Activated naive CD4-positive, alpha-beta T cell treated with anti-CD3 and anti-CD28 coated beads for 36 hours (primary cell): ENCODE measurements at regions not wholly inside any gene's neighbourhood (a gene's known extent, or its start where the extent isn't known, plus 50 kb on each side); places are given as distances from the start of the nearest gene placed in this dataset.

Experiments used
- CTCF ChIA-PET: fragments of 350-600 bp; sonication (Branson Sonifier 250); formaldehyde crosslinking; loops from one replicate; lab custom pipeline; 2021; ENCODE audit warnings: antibody characterized with exemption; lab: Charles Lee
- DNase-seq: peaks from one replicate; pipeline ENCODE4 v3.0.0-alpha.2; 2020
- H3K27ac Mint-ChIP-seq: one replicate; pipeline ENCODE4 v1.8.0; 2021; ENCODE audit warnings: mild to moderate bottlenecking, mixed read lengths
- H3K27me3 Mint-ChIP-seq: one replicate; pipeline ENCODE4 v1.8.0; 2021; ENCODE audit warnings: low read depth, mixed read lengths
- H3K36me3 Mint-ChIP-seq: one replicate; pipeline ENCODE4 v1.8.0; 2021; ENCODE audit warnings: low read depth, mixed read lengths
- H3K4me1 Mint-ChIP-seq: one replicate; pipeline ENCODE4 v1.8.0; 2021; ENCODE audit warnings: low read depth, mixed read lengths
- H3K4me3 Mint-ChIP-seq: one replicate; pipeline ENCODE4 v1.8.0; 2021; ENCODE audit warnings: mild to moderate bottlenecking, moderate library complexity, mixed read lengths
- H3K9me3 Mint-ChIP-seq: one replicate; pipeline ENCODE4 v1.8.0; 2021; ENCODE audit warnings: mixed read lengths
- intact Hi-C: fragments of 100-400 bp; cut with micrococcal nuclease; formaldehyde crosslinking; loops from one replicate; pipeline ENCODE4 v1.15.1; 2023

DNA sequence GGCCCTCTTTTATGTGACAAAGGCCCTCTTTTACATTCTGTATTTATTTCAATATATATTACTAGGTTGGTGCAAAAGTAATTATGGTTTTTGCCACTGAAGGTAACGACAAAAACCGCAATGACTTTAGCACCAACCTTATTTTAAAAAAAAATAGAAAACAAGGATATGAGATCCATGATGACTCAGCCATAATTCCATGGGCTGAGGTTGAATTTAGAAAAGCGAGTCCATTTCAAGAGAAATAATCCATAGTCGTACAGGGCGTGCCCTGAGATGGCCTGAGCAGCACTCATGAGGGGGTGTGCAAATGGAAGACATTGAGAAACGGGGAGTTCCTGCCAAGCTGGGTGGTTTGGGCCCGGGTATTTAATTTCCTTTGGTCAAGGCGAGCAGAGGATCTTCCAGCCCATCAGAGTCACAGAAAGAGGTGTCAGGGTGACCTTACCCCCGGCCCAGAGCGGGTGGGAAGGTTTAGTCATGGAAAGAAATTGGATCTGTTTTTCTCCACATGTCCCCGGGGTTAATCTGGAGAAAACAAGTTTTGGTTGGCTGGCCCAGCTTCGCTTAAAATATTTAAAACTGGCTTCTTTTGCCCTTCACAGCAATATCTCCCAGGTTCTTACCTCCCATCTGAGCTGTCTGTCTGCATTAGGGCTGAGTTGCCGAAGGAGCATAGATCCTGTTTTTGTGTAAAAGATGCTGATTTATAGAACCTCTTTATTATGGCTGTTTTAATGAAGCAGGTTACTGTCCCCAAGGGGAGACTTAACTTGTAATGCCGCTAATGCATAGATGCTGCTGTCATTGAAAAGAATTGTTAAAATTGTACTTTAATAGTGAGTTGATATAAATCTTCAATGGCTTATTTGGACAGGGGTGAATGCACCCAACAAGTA is 255.6 kb downstream of the PREX1 start:
- H3K36me3 Mint-ChIP-seq = no peaks in the 10 kb centered on the region
- no peak overlapping the region for H3K27ac Mint-ChIP-seq
- DNase-seq = no peak
- H3K9me3 Mint-ChIP-seq = no peaks in the 10 kb centered on the region
- H3K4me1 Mint-ChIP-seq = no peaks in the 10 kb centered on the region
- no peaks in the 10 kb centered on the region for H3K27me3 Mint-ChIP-seq
- intact Hi-C loops = no loop called here
- CTCF ChIA-PET = interaction anchor here (0.9 kb wide), 1 partner anchor 8 kb away, joined by 3 read pairs; no protein-coding TSS in a partner anchor
- no peak overlapping the region for H3K4me3 Mint-ChIP-seq

DNA sequence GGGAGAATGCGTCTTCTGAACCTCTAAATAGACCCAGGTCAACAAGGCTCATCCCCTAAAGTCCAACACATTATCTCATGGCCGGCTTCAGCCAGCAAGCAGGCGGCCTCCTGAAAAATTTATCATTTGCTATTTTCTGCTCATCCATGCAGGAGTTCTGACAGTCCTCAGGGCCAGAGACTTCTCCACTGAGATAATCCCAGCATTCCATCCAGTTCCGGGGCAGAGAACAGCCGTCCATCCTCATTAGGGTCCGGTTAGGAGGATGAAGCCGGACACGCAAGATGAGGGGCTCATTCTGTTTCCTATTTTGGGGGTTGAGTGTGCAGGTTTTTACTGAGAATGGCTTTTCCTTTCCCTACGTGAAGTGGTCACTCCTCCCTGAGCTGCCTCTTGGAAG is 258.1 kb downstream of the PREX1 start:
- no peaks in the 10 kb centered on the region for H3K36me3 Mint-ChIP-seq
- H3K27ac Mint-ChIP-seq = no peak overlapping the region
- intact Hi-C loops = no loop called here
- no peak overlapping the region for H3K4me3 Mint-ChIP-seq
- H3K9me3 Mint-ChIP-seq = no peaks in the 10 kb centered on the region
- CTCF ChIA-PET = interaction anchor here (1.4 kb wide), 1 partner anchor 51 kb away, joined by 6 read pairs; no protein-coding TSS in a partner anchor
- peaks cover 5% of the 10 kb centered on the region for H3K27me3 Mint-ChIP-seq
- DNase-seq = no peak
- no peaks in the 10 kb centered on the region for H3K4me1 Mint-ChIP-seq

- intact Hi-C loops = no loop called here
- Mint-ChIP-seq H3K27ac (no peak overlapping the region), H3K36me3 (no peaks in the 10 kb centered on the region), H3K27me3 (peaks cover 5% of the 10 kb centered on the region), H3K4me1 (no peaks in the 10 kb centered on the region), H3K9me3 (no peaks in the 10 kb centered on the region), H3K4me3 (no peak overlapping the region)
- CTCF ChIA-PET = no interaction called here
- DNase-seq = no peak
These were observed 259.3 kb downstream of the PREX1 start for GRCh38 chr20:48568520-48568919.

DNA sequence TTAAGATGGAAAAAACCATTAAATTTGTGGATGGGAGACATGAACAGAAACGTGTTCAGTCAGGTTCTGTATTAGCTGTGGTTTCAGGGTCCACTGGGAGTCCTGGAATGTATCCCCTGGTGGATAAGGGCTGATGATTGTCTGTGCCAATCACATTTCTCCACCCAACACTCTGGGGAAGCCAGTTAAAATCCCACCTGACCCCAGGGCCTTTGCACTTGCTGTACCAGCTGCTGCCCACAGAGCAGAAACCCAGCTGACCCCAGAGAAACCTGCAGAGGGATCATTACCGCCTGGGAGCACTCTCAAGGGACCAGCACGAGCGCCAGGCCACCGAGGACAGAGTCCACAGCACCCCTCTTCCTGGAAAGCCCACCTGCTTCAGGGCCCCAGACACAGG is 260.7 kb downstream of the PREX1 start:
- Mint-ChIP-seq H3K4me3 (no peak overlapping the region), H3K9me3 (no peaks in the 10 kb centered on the region), H3K36me3 (no peaks in the 10 kb centered on the region), H3K27ac (no peak overlapping the region), H3K27me3 (peaks cover 5% of the 10 kb centered on the region), H3K4me1 (no peaks in the 10 kb centered on the region)
- CTCF ChIA-PET = no interaction called here
- intact Hi-C loops = no loop called here
- DNase-seq = no peak

DNA sequence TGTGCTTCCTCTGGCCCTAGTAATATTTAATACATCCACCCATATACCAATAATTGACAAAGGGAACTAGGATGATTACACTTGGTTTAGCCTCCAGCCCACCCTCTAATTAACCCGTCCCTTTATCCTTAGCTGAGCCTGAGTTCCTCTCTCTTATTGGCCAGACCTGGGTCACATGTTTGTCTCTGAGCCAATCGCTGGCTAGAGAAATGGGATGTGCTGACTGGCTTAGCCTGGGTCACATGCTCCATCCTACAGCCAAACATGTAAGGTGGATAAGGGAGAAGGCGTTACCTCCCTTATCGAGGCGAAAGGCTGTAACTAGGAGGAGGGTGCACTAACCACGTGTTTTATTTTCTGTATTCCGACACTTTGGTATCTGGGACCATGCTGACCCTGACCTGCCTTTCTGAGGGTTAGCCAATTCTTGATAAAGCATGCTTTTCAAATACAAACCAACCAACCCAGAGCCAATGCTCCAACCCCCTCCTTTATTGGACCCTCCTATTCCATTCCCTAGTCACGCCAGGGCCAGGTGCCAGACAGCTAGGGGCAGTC is 262.7 kb downstream of the PREX1 start:
- DNase-seq = no peak
- Mint-ChIP-seq H3K9me3 (no peaks in the 10 kb centered on the region), H3K27ac (no peak overlapping the region), H3K4me1 (no peaks in the 10 kb centered on the region), H3K36me3 (no peaks in the 10 kb centered on the region), H3K27me3 (peaks cover 5% of the 10 kb centered on the region), H3K4me3 (no peak overlapping the region)
- intact Hi-C loops = no loop called here
- CTCF ChIA-PET = no interaction called here

GRCh38 chr20:48563191-48563870 is 264.5 kb downstream of the PREX1 start:
- no peak overlapping the region for H3K27ac Mint-ChIP-seq
- intact Hi-C loops = no loop called here
- no peaks in the 10 kb centered on the region for H3K4me1 Mint-ChIP-seq
- H3K9me3 Mint-ChIP-seq = no peaks in the 10 kb centered on the region
- CTCF ChIA-PET = interaction anchor here (0.8 to 1.7 kb wide), 2 partner anchors 9 to 57 kb away, joined by 3 to 7 read pairs; no protein-coding TSS in a partner anchor
- peaks cover 5% of the 10 kb centered on the region for H3K27me3 Mint-ChIP-seq
- H3K36me3 Mint-ChIP-seq = no peaks in the 10 kb centered on the region
- DNase-seq = no peak
- H3K4me3 Mint-ChIP-seq = no peak overlapping the region

- H3K36me3 Mint-ChIP-seq = no peaks in the 10 kb centered on the region
- DNase-seq = no peak
- H3K4me3 Mint-ChIP-seq = no peak overlapping the region
- H3K4me1 Mint-ChIP-seq = no peaks in the 10 kb centered on the region
- CTCF ChIA-PET = interaction anchor here (1.7 kb wide), 1 partner anchor 58 kb away, joined by 7 read pairs; no protein-coding TSS in a partner anchor
- H3K27ac Mint-ChIP-seq = no peak overlapping the region
- H3K9me3 Mint-ChIP-seq = no peaks in the 10 kb centered on the region
- intact Hi-C loops = no loop called here
- peaks cover 5% of the 10 kb centered on the region for H3K27me3 Mint-ChIP-seq
These were observed 265.1 kb downstream of the PREX1 start for GRCh38 chr20:48562586-48563116.

GRCh38 chr20:48558906-48559305 is 268.9 kb downstream of the PREX1 start:
- CTCF ChIA-PET = no interaction called here
- intact Hi-C loops = no loop called here
- no peaks in the 10 kb centered on the region for H3K27me3 Mint-ChIP-seq
- DNase-seq = no peak
- H3K27ac Mint-ChIP-seq = no peak overlapping the region
- no peaks in the 10 kb centered on the region for H3K36me3 Mint-ChIP-seq
- H3K4me3 Mint-ChIP-seq = no peak overlapping the region
- no peaks in the 10 kb centered on the region for H3K9me3 Mint-ChIP-seq
- H3K4me1 Mint-ChIP-seq = no peaks in the 10 kb centered on the region

DNA sequence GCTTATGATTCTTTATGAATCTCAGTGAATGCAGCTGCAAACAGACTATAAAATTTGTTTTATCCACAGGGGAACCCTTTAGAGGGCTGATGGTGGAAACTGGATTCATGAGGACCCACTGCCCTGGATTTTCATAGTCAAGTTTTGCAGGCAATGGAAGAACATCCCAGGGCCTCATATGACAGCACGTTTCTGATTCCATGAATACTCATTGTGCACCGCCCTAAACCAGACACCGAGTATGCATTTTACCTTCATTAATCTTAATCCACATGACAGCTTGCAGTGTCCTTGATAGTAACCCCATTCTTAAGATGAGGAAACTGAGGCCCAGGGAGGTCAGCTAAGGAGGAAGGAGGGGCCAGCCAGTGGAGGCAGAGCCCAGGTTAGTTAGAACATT is 270.4 kb downstream of the PREX1 start:
- Mint-ChIP-seq H3K27me3 (no peaks in the 10 kb centered on the region), H3K9me3 (no peaks in the 10 kb centered on the region), H3K4me3 (no peak overlapping the region), H3K36me3 (no peaks in the 10 kb centered on the region), H3K4me1 (no peaks in the 10 kb centered on the region), H3K27ac (no peak overlapping the region)
- CTCF ChIA-PET = no interaction called here
- intact Hi-C loops = no loop called here
- no peak for DNase-seq

- Mint-ChIP-seq H3K4me3 (no peak overlapping the region), H3K27me3 (no peaks in the 10 kb centered on the region), H3K4me1 (no peaks in the 10 kb centered on the region), H3K36me3 (no peaks in the 10 kb centered on the region), H3K27ac (no peak overlapping the region), H3K9me3 (no peaks in the 10 kb centered on the region)
- DNase-seq = no peak
- intact Hi-C loops = no loop called here
- CTCF ChIA-PET = no interaction called here
These were observed 270.8 kb downstream of the PREX1 start for GRCh38 chr20:48556956-48557355.

- intact Hi-C loops = no loop called here
- no peaks in the 10 kb centered on the region for H3K36me3 Mint-ChIP-seq
- no peak overlapping the region for H3K27ac Mint-ChIP-seq
- no peaks in the 10 kb centered on the region for H3K9me3 Mint-ChIP-seq
- H3K4me1 Mint-ChIP-seq = no peaks in the 10 kb centered on the region
- CTCF ChIA-PET = interaction anchor here (0.7 kb wide), 1 partner anchor 161 kb away, joined by 3 read pairs; no protein-coding TSS in a partner anchor
- no peak overlapping the region for H3K4me3 Mint-ChIP-seq
- no peak for DNase-seq
- peaks cover 2% of the 10 kb centered on the region for H3K27me3 Mint-ChIP-seq
These were observed 275.2 kb downstream of the PREX1 start for GRCh38 chr20:48552550-48552949.

GRCh38 chr20:48550814-48551213 is 277.0 kb downstream of the PREX1 start:
- Mint-ChIP-seq H3K4me3 (no peak overlapping the region), H3K9me3 (no peaks in the 10 kb centered on the region), H3K4me1 (no peaks in the 10 kb centered on the region), H3K36me3 (no peaks in the 10 kb centered on the region), H3K27me3 (peaks cover 2% of the 10 kb centered on the region), H3K27ac (no peak overlapping the region)
- CTCF ChIA-PET = interaction anchor here (0.9 kb wide), 1 partner anchor 70 kb away, joined by 4 read pairs; no protein-coding TSS in a partner anchor
- intact Hi-C loops = no loop called here
- DNase-seq = no peak
